ENCODE measurements at regions not wholly inside any gene's neighbourhood (a gene's known extent, or its start where the extent isn't known, plus 50 kb on each side); places are given as distances from the start of the nearest gene placed in this dataset.

GRCh38 chr14:48140804-48141203, 465.4 kb upstream of the MDGA2 start:
- DNase-seq (ENCODE audit: extremely low spot score), result no peak
- TF ChIP-seq BHLHE40 (IDR thresholded peaks at IDR 0.05; ENCODE audit: borderline replicate concordance) (no peak), ELF4 (IDR thresholded peaks at IDR 0.05) (no peak), SP1 (IDR thresholded peaks at IDR 0.05) (no peak), L3MBTL2 (conservative IDR thresholded peaks at IDR 0.05) (no peak)
- ChIA-PET CTCF (no interaction called here), POLR2A (no interaction called here)

DNA sequence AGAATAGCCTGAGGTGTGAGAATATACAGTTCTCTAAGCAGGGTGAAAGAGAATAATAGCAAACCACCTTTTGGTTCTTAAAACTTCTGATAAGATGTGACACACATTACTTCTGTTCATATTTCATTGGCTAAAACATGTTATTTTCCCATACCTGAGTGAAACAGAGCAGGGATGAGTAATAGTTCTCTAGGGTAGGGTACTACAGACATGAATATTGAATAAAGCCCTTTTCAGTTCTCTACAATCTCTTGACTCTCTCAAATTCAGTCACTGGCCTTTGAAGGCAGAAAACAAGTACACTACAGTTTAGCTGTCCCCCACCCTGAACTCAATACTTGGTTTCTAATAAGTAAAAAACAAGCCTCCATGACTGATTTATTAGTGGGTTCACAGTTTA, 454.1 kb upstream of the MDGA2 start:
- no peak for DNase-seq (ENCODE audit: extremely low spot score)
- ChIA-PET POLR2A (no interaction called here), CTCF (no interaction called here)
- TF ChIP-seq ZNF384 (IDR thresholded peaks at IDR 0.05) (no peak), TARDBP (IDR thresholded peaks at IDR 0.05) (no peak), BHLHE40 (IDR thresholded peaks at IDR 0.05; ENCODE audit: borderline replicate concordance) (no peak), SUZ12 (IDR thresholded peaks at IDR 0.05) (no peak), FOXA1 (IDR thresholded peaks at IDR 0.05) (no peak), SP1 (IDR thresholded peaks at IDR 0.05) (no peak), ELF4 (IDR thresholded peaks at IDR 0.05) (no peak), FOXK2 (IDR thresholded peaks at IDR 0.05) (no peak), L3MBTL2 (conservative IDR thresholded peaks at IDR 0.05) (no peak), NFRKB (IDR thresholded peaks at IDR 0.05) (no peak)
- TF ChIP-seq, protein P1, sequence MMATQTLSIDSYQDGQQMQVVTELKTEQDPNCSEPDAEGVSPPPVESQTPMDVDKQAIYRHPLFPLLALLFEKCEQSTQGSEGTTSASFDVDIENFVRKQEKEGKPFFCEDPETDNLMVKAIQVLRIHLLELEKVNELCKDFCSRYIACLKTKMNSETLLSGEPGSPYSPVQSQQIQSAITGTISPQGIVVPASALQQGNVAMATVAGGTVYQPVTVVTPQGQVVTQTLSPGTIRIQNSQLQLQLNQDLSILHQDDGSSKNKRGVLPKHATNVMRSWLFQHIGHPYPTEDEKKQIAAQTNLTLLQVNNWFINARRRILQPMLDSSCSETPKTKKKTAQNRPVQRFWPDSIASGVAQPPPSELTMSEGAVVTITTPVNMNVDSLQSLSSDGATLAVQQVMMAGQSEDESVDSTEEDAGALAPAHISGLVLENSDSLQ (IDR thresholded peaks at IDR 0.05), result no peak

- CTCF ChIA-PET, result no interaction called here
- TF ChIP-seq ELF4 (IDR thresholded peaks at IDR 0.05) (no peak), L3MBTL2 (conservative IDR thresholded peaks at IDR 0.05) (no peak), ARNT (IDR thresholded peaks at IDR 0.05) (no peak), BHLHE40 (IDR thresholded peaks at IDR 0.05; ENCODE audit: borderline replicate concordance) (no peak), SP1 (IDR thresholded peaks at IDR 0.05) (no peak), ZNF384 (IDR thresholded peaks at IDR 0.05) (no peak), TARDBP (IDR thresholded peaks at IDR 0.05) (no peak), SUZ12 (IDR thresholded peaks at IDR 0.05) (no peak), FOXM1 (IDR thresholded peaks at IDR 0.05; ENCODE audit: borderline replicate concordance) (no peak), FOXK2 (IDR thresholded peaks at IDR 0.05) (no peak), FOXA1 (IDR thresholded peaks at IDR 0.05) (no peak), LEF1 (IDR thresholded peaks at IDR 0.05; ENCODE audit: borderline replicate concordance) (no peak), HDGF (IDR thresholded peaks at IDR 0.05; ENCODE audit: borderline replicate concordance) (no peak), NFRKB (IDR thresholded peaks at IDR 0.05) (no peak), CTBP1 (IDR thresholded peaks at IDR 0.05; ENCODE audit: borderline replicate concordance) (no peak)
- TF ChIP-seq, protein P1 (IDR thresholded peaks at IDR 0.05), result no peak
- no peak for DNase-seq (ENCODE audit: extremely low spot score)
- POLR2A ChIA-PET, result no interaction called here
Observed at GRCh38 chr14:48127674-48128073, 452.3 kb upstream of the MDGA2 start.

DNA sequence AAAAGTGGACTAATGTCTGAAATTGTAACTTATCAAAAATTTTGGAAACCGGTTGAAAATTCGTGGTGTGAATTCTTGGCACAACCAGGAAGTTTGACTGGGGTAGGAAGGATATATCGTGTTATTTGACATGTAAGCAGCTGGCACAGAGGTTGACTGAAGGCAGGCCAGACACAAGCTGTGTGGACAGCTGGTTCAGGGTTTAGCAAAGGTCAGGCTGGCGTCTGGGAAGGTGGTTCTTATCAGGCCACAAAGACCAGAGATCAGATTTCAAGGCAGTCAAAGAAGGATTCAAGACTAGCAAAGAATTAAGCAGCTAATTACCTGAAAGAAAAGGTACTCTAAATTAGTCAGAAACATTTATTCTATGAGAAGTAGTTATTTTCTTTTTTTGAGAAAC, 450.2 kb upstream of the MDGA2 start:
- ChIA-PET CTCF (no interaction called here), POLR2A (interaction anchor here (0.6 kb wide), 1 partner anchor 350 kb away, joined by 3 read pairs; no protein-coding TSS in a partner anchor)
- no peak for DNase-seq (ENCODE audit: extremely low spot score)
- TF ChIP-seq CTBP1 (IDR thresholded peaks at IDR 0.05; ENCODE audit: borderline replicate concordance) (no peak), TARDBP (IDR thresholded peaks at IDR 0.05) (no peak), BHLHE40 (IDR thresholded peaks at IDR 0.05; ENCODE audit: borderline replicate concordance) (no peak), ARNT (IDR thresholded peaks at IDR 0.05) (no peak), SUZ12 (IDR thresholded peaks at IDR 0.05) (no peak), FOXA1 (IDR thresholded peaks at IDR 0.05) (no peak), NFRKB (IDR thresholded peaks at IDR 0.05) (no peak), ZNF384 (IDR thresholded peaks at IDR 0.05) (no peak), L3MBTL2 (conservative IDR thresholded peaks at IDR 0.05) (no peak), HDGF (IDR thresholded peaks at IDR 0.05; ENCODE audit: borderline replicate concordance) (no peak), FOXM1 (IDR thresholded peaks at IDR 0.05; ENCODE audit: borderline replicate concordance) (no peak), ELF4 (IDR thresholded peaks at IDR 0.05) (no peak), FOXK2 (IDR thresholded peaks at IDR 0.05) (no peak), LEF1 (IDR thresholded peaks at IDR 0.05; ENCODE audit: borderline replicate concordance) (no peak)
- TF ChIP-seq, protein P1 (IDR thresholded peaks at IDR 0.05), result no peak

DNA sequence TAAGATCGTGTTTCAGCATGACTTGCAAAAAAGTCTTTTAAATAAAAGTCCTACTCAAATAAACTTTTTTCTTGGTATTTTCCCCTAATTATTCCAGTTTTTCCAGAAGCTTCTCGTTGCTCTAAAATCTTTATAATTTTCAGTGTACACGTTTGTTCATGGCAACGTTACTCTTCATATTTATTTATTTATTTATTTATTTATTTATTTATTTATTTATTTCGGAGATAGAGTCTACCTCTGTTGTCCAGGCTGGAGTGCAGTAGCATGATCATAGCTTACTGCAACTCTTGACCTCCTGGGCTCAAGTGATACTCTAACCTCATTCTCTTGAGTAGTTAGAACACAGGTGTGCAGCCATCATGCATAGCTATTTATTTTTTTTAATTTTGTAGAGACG, 438.3 kb upstream of the MDGA2 start:
- CTCF ChIA-PET, result no interaction called here
- no peak for TF ChIP-seq LEF1 (IDR thresholded peaks at IDR 0.05; ENCODE audit: borderline replicate concordance)
- no peak for TF ChIP-seq ZNF384 (IDR thresholded peaks at IDR 0.05)
- no peak for TF ChIP-seq HDGF (IDR thresholded peaks at IDR 0.05; ENCODE audit: borderline replicate concordance)
- TF ChIP-seq ARNT (IDR thresholded peaks at IDR 0.05), result no peak
- TF ChIP-seq, protein P1 (IDR thresholded peaks at IDR 0.05), result no peak
- TF ChIP-seq CTBP1 (IDR thresholded peaks at IDR 0.05; ENCODE audit: borderline replicate concordance), result no peak
- no peak for TF ChIP-seq L3MBTL2 (conservative IDR thresholded peaks at IDR 0.05)
- no peak for TF ChIP-seq NFRKB (IDR thresholded peaks at IDR 0.05)
- no peak for TF ChIP-seq SUZ12 (IDR thresholded peaks at IDR 0.05)
- no peak for TF ChIP-seq BHLHE40 (IDR thresholded peaks at IDR 0.05; ENCODE audit: borderline replicate concordance)
- no peak for TF ChIP-seq FOXK2 (IDR thresholded peaks at IDR 0.05)
- no peak for TF ChIP-seq ELF4 (IDR thresholded peaks at IDR 0.05)
- no peak for TF ChIP-seq FOXM1 (IDR thresholded peaks at IDR 0.05; ENCODE audit: borderline replicate concordance)
- no peak for TF ChIP-seq SP1 (IDR thresholded peaks at IDR 0.05)

DNA sequence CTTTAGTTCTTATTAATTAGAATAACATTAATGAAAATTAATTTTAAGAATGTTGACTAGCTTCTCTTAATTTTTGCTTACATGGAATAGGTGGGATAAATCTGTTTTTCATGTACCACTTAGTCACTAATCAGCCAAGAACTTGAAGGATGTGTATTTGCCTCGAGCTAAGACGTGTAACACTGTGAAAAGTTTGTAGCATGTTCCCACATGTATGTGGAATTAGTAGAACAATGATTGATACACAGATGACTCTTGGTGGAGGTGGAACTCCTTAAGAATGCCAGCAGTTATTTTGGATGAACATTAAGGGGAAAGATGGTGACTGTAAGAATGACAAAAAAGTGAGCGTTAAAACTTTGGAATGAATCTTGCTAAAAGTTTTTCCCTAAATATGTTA, 435.7 kb upstream of the MDGA2 start:
- POLR2A ChIA-PET, result no interaction called here
- CTCF ChIA-PET, result no interaction called here
- no peak for DNase-seq (ENCODE audit: extremely low spot score)
- TF ChIP-seq ELF4 (IDR thresholded peaks at IDR 0.05) (no peak), FOXK2 (IDR thresholded peaks at IDR 0.05) (no peak), NFRKB (IDR thresholded peaks at IDR 0.05) (no peak), ARNT (IDR thresholded peaks at IDR 0.05) (no peak), ZNF384 (IDR thresholded peaks at IDR 0.05) (no peak), HDGF (IDR thresholded peaks at IDR 0.05; ENCODE audit: borderline replicate concordance) (no peak), TARDBP (IDR thresholded peaks at IDR 0.05) (no peak), CTBP1 (IDR thresholded peaks at IDR 0.05; ENCODE audit: borderline replicate concordance) (no peak), BHLHE40 (IDR thresholded peaks at IDR 0.05; ENCODE audit: borderline replicate concordance) (no peak), FOXM1 (IDR thresholded peaks at IDR 0.05; ENCODE audit: borderline replicate concordance) (no peak), FOXA1 (IDR thresholded peaks at IDR 0.05) (no peak), SUZ12 (IDR thresholded peaks at IDR 0.05) (no peak), SP1 (IDR thresholded peaks at IDR 0.05) (no peak), L3MBTL2 (conservative IDR thresholded peaks at IDR 0.05) (no peak), LEF1 (IDR thresholded peaks at IDR 0.05; ENCODE audit: borderline replicate concordance) (no peak)
- TF ChIP-seq, protein P1 (IDR thresholded peaks at IDR 0.05), result no peak

More for the DNA sequence above, 438.3 kb upstream of the MDGA2 start:
- POLR2A ChIA-PET, result no interaction called here
- DNase-seq (ENCODE audit: extremely low spot score), result no peak

Measured in HEK293T (cell line).